GM18511 (cell line): ENCODE measurements at regions not wholly inside any gene's neighbourhood (a gene's known extent, or its start where the extent isn't known, plus 50 kb on each side); places are given as distances from the start of the nearest gene placed in this dataset.
A peak's percentile ranks its signal among the peaks of the same experiment; 100 is the strongest.
"Not testable (repeated sequence)": the region's sequence is repeated elsewhere in the genome, so short reads cannot be mapped to it uniquely, and the experiment has no call there.

Source experiments
- ATAC-seq: cut with Tn5 transposase; IDR thresholded peaks from one replicate; pipeline ENCODE4 v1.9.1; 2021; ENCODE audit warnings: mild to moderate bottlenecking, moderate library complexity; ENCODE audit not compliant: unreplicated experiment

GRCh38 chr4:54861201-54861600 is 203.4 kb downstream of the KIT start:
- no peak for ATAC-seq

DNA sequence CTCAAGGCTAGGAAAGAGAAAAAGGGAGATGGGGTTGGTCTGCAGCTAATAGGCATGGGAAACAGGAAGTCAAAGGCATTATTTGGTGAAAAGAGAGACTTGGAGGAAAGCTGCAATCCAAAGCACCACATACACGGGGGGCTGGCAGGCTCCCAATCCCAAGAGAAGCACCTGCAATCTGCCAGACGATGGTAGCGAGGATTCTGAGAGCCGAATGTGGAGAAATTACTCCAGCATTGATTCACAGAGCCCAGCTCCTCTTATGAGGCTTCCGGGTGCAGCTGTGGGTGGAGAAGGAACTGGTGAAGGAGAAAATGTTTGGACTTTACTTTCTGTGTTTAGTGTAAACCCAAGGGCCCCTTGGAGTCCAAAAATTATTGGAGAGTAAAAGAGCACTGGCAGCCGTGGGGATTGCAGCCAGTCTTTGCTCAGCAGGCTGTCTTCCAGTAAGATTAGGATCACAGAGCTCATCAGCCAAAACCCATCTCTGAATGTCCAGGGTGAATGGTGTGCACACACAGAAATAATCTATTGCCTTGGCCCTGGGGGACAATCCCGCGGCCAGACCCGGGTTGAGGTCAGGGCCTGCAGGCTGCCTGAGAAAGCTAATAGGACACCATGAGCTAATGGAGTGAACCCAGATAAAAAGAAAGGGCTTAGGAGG is 197.6 kb downstream of the KIT start:
- ATAC-seq, result no peak

DNA sequence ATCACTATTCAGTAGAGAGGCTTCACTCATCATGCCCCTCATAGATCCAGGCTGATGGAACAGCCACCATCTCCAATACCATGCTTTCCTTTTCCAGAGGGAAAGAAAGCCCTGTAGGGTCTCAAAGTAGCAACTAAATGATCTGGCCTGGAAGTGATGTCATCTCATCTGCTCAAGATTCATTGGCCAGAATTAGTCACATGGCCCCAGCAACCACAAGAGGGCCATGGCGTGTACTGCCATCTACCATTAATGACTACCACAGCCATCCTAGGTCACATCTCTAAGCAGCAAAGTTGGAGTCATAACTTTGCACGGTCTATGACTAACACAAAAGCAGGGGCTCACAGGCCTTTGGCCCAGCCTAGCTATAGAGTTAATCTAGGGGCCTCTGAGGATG is 194.8 kb downstream of the KIT start:
- no peak for ATAC-seq

- no peak for ATAC-seq
Measured at GRCh38 chr4:54852054-54852453, 194.3 kb downstream of the KIT start.

DNA sequence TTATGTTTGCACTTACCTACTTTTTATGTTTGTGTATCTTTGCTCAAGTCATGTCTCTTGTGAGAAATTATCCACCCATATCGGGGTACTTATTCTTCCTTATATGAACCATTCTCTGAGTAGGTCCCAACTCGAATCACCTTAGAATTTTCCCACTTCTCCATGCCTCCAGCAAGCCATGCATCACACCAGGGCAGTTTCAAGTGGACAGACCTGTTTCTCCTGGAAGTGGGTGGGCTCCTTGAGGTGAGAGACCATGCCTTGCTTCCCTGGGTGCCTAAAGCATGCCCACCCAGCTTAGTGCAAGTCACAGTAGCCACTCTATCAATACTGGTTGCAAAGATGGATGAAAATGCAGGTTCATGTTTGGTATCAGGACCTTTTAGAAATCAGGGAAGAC is 187.2 kb downstream of the KIT start:
- no peak for ATAC-seq

DNA sequence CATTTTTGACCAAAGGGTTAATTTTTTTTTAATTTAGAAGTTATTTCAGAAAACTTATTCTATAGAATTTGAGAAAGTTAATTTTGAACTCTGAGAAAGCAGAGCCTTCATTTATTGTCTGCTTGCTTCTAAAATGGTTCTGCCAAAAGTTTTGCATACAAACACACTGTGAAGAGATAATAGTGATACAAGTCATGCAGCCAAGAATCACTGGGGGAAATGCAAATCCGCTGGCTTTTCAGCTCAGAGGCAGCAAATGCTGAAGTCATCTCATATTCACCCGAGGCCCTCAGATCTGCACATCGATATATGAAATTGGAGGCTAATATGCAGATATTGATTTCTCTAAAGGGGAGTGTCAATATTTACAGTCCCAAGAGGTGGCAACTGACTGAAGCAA is 186.2 kb downstream of the KIT start:
- ATAC-seq, result no peak

- no peak for ATAC-seq
Measured at GRCh38 chr4:54843106-54843505, 185.3 kb downstream of the KIT start.

DNA sequence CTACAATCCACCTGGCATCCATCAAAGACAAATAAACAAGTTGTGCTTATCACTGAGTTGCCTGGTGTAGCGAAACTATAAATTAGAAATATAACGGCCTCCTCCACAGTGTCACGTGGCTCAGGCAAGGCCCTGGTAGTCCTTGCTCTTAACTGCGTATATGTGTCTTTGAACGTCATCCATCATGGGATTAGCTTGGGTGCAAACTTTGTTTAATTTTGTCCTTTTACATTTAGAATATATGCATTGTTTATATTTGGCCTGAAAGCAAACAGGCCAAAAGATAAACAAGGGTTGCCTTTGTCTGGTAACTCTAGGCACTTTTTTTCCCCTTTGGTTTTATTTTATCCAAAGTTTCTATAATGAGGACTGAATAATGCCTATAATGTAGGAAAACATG is 184.9 kb downstream of the KIT start:
- ATAC-seq, result no peak

DNA sequence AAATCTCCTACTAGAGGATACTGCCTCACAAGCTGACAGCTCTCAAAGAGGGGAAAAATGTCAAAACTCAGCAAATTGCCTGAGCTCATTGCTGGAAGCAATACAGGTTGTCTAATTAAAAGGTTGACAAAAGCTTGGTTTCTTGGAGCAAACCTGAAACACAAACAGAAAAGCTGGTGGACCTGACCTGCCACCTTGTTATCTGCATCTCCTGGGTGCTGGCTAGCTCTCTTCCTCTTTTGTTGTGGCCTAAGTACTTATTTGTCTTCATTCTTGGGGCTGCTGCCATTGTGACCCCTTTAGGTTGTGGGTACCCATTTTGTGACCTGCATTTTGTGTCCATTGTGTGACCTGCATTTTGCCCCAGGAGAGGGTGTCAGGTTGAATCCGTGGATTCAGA is 184.5 kb downstream of the KIT start:
- ATAC-seq, result no peak

DNA sequence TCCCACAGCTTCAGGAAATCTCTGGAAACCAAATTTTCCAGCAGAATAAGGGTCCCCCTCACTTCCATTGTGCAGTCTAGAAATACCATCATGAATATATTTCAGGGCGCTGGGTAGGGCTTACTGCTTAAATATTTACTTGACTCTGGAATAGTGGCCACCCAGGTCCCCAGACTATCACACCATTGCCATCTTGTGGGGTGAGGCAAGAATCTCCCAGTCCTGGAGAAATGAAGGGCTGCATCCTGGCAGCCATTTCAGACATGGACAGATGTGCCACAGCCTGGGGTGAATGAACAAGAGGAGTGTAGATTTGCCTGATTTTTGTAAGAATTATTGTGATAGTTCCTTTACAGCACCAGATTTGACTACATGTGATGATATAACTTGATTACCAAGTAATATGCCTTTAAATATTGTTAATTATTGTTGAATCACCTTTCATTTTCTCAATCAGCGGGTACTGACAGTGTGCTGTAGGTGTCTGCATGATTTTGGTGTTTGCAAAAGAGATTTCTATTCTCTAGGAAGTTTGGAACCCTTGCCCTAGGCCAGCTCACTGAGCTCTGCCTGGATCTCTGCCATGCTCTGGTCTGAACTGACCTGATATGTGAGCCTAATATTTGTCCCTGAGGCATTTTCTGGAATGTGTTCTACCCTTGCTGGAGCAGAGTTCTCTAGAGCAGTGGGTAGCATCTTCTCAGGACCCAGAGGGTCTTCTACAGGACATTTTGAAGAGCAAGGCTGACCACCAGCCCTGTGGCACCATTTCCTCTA is 183.4 kb downstream of the KIT start:
- ATAC-seq, result peak; percentile 64

DNA sequence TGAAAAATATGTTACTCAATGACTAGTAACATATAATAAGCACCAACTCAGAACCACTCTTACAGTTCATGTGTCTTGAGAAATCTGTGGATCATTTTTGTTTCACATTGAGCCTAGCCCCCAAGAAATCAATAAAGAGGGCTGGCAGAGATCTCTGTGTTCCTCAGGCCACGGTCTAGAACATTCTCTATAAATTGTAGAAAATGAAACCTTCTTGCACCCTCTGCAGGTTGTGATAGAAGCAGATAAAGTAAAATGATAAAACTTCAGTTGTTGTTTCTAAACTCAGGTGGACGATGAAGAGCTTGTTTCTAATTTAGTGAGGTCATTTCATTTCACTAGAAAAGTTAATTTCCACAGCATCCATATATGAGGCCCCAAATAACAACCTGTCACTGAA is 182.7 kb downstream of the KIT start:
- ATAC-seq, result no peak

DNA sequence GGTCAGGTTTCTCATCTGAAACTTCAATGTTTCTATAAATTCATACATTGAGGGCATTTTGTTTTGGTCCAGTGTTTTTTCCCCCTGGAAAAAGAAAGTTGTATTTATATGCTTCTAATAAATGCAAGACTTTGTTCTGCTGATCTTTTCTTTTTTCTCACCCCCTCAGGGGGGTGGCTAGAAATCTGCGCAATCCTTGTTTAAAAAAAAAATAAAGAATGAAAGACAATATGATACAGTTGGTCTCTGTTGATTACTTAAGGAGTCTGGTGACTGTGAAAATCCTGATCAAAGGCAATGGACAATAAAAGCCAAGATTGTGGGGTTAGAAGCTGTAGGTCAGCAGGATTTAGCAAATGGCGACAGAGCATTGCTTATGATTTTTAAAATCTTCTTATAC is 180.5 kb downstream of the KIT start:
- no peak for ATAC-seq

DNA sequence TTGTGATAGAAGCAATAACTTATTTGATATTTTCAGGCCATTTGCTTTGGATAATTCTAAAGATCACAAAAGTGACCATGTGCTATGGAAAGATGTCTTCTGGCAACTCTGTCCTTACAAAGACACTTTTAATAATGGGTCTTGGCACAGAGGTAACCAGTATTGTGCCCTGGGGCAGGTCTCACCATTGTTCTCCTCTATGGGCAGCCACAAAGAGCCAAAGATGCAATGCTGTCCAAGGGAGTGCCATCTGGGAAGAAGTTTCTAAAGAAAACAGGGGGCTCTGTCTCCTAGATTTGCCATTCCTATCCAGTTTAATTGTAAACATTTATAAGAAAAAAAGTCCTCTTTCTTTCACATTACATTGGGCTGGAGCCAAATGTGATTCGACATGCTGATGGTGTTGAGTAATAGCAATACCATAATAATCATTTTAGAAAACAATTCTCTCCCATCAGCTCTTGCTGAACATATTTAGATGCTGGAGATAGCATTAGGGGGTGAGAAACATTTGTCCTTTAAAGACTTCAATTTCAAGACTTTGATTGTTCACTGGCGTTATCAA is 179.9 kb downstream of the KIT start:
- no peak for ATAC-seq

GRCh38 chr4:54828361-54828760 is 170.6 kb downstream of the KIT start:
- ATAC-seq, result not testable (repeated sequence)

DNA sequence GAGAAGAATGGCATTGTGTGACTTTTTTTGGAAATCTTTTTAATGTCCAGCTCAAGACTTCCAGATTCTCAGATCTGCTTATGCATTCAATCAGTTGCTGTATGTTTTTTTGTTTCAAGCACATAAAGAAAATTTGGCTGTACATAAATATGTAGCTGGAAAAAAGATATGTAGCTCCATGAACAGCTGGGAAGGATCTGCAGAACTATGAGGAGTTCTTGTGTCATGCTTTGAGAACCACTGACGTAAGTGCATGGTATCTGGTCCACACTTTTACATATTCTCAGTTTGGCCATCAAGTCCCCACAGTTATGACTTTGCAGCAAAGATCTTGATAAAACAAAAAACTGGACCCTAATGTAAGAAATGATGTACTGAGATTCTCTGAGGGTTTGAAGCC is 165.9 kb downstream of the KIT start:
- no peak for ATAC-seq

GRCh38 chr4:54819034-54819433 is 161.3 kb downstream of the KIT start:
- ATAC-seq, result no peak

DNA sequence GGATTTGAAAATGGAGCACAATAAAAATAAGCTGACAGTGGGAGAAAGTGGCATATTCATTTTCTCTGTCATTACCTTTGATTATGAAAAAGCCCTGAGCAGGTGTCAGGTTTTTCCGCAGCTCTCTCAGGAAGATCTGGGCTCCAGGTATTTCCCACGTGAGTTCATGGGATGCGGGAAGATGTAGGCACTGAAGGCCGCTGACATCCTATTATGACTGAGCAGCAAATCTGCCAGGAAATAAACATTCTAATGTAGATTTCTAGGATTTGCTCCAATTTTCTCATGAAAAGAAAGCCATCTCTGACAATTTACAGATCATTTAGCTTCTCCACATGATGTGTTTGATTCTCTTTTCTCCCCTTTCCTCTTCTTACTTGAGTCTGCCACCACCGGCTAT is 160.7 kb downstream of the KIT start:
- no peak for ATAC-seq

- no peak for ATAC-seq
Measured at GRCh38 chr4:54813674-54814073, 155.9 kb downstream of the KIT start.

GRCh38 chr4:54806351-54806750 is 148.6 kb downstream of the KIT start:
- no peak for ATAC-seq

DNA sequence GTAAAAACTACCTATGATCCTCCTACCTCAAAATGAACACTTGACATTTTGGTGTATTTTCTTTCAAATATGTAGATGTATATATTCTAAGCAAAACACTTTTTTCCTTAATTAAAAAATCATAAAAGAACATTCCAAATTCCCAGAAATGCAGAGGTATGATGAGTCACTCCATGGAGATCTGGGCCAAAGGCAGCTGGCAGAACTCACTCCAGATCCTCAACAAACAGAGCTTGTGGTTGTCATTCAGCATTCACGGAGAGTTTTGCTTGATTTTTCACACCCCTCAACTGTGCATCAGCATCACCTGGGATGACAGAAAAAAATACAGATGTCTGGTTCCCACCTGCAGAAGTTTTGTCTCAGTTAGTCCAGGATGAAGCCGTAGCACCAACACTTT is 144.6 kb downstream of the KIT start:
- no peak for ATAC-seq

GRCh38 chr4:54800831-54801530 is 143.2 kb downstream of the KIT start:
- peak; percentile 96 for ATAC-seq

DNA sequence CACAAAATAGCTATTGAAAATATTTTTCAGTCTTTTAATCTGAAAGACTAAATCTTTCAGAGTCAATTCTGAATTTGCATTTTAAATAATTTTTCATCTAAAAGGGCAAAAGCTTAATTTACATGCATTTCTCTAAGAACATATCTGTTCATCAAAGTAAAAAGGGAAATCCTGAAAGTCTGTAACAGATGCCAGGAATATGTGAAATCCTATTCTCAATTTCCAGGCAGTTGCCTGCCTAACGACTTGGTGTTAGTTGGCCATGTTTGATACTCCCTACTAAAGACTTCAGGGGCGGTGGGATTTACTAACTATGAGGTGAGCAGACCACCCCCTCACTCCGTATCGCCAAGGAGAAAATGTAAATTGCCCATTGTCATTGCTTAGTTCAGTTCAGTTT is 136.8 kb downstream of the KIT start:
- ATAC-seq, result no peak
